H9 (cell line): ENCODE measurements at regions not wholly inside any gene's neighbourhood (a gene's known extent, or its start where the extent isn't known, plus 50 kb on each side); places are given as distances from the start of the nearest gene placed in this dataset.

ENCODE experiments used
- DNase-seq: peaks from one replicate; pipeline ENCODE4 v3.0.0-alpha.2; 2017
- H2AFZ ChIP-seq: one replicate; pipeline ENCODE4 v1.6.1; 2013; ENCODE audit warnings: mild to moderate bottlenecking, low read length, control low read depth, moderate library complexity
- H2AK5ac ChIP-seq: 2 replicates; pipeline ENCODE4 v1.6.1; 2013; ENCODE audit warnings: low read length, control low read depth, mixed read lengths; ENCODE audit not compliant: insufficient read length
- H2BK120ac ChIP-seq: one replicate; pipeline ENCODE4 v1.6.1; 2013; ENCODE audit warnings: low read depth, mild to moderate bottlenecking, low read length, control low read depth, inconsistent platforms; ENCODE audit not compliant: poor library complexity, severe bottlenecking
- H2BK12ac ChIP-seq: 2 replicates; pipeline ENCODE4 v1.6.1; 2013; ENCODE audit warnings: low read length, control low read depth, mixed read lengths, low read depth; ENCODE audit not compliant: insufficient read length
- H2BK15ac ChIP-seq: 2 replicates; pipeline ENCODE4 v1.6.1; 2013; ENCODE audit warnings: low read depth, low read length, control low read depth
- H2BK20ac ChIP-seq: one replicate; pipeline ENCODE4 v1.6.1; 2013; ENCODE audit warnings: low read depth, mild to moderate bottlenecking, low read length, control low read depth, inconsistent platforms; ENCODE audit not compliant: poor library complexity, severe bottlenecking
- H2BK5ac ChIP-seq: 2 replicates; pipeline ENCODE4 v1.6.1; 2013; ENCODE audit warnings: low read length, control low read depth, mixed read lengths; ENCODE audit not compliant: insufficient read length
- H3K14ac ChIP-seq: 2 replicates; pipeline ENCODE4 v1.6.1; 2013; ENCODE audit warnings: low read length, control low read depth; ENCODE audit not compliant: insufficient read depth
- H3K18ac ChIP-seq: 2 replicates; pipeline ENCODE4 v1.6.1; 2013; ENCODE audit warnings: low read depth, mild to moderate bottlenecking, mixed read lengths, low read length, control low read depth; ENCODE audit not compliant: insufficient read length
- H3K23ac ChIP-seq: 2 replicates; pipeline ENCODE4 v1.6.1; 2013; ENCODE audit warnings: low read length, control low read depth, mixed read lengths, low read depth; ENCODE audit not compliant: insufficient read length
- H3K23me2 ChIP-seq: 2 replicates; pipeline ENCODE4 v1.6.1; 2013; ENCODE audit warnings: low read depth, mild to moderate bottlenecking, mixed read lengths, low read length, control low read depth; ENCODE audit not compliant: insufficient read length, poor library complexity, severe bottlenecking
- H3K27ac ChIP-seq: 2 replicates; pipeline ENCODE4 v1.5.1; 2013; ENCODE audit warnings: low read length, control low read depth, mixed read lengths, low read depth; ENCODE audit not compliant: insufficient read length
- H3K27me3 ChIP-seq: 2 replicates; pipeline ENCODE4 v1.6.1; 2013; ENCODE audit warnings: low read length, control low read depth, inconsistent platforms; ENCODE audit not compliant: insufficient read depth
- H3K4ac ChIP-seq: 2 replicates; pipeline ENCODE4 v1.6.1; 2013; ENCODE audit warnings: low read depth, mild to moderate bottlenecking, control low read depth, inconsistent platforms, low read length, moderate library complexity
- H3K4me1 ChIP-seq: 2 replicates; pipeline ENCODE4 v1.6.1; 2013; ENCODE audit warnings: low read length, control low read depth, inconsistent platforms; ENCODE audit not compliant: insufficient read depth
- H3K4me2 ChIP-seq: 2 replicates; pipeline ENCODE4 v1.6.1; 2013; ENCODE audit warnings: low read length, control low read depth, mixed read lengths; ENCODE audit not compliant: insufficient read length, insufficient read depth
- H3K56ac ChIP-seq: 2 replicates; pipeline ENCODE4 v1.6.1; 2013; ENCODE audit warnings: low read depth, mild to moderate bottlenecking, mixed read lengths, low read length, control low read depth; ENCODE audit not compliant: insufficient read length
- H3K79me1 ChIP-seq: 2 replicates; pipeline ENCODE4 v1.6.1; 2013; ENCODE audit warnings: low read depth, mild to moderate bottlenecking, moderate library complexity, low read length, control low read depth, inconsistent platforms; ENCODE audit not compliant: insufficient read depth, poor library complexity, severe bottlenecking
- H3K79me2 ChIP-seq: 2 replicates; pipeline ENCODE4 v1.6.1; 2013; ENCODE audit warnings: low read length, control low read depth, inconsistent platforms; ENCODE audit not compliant: insufficient read depth
- H3K9ac ChIP-seq: 2 replicates; pipeline ENCODE4 v1.6.1; 2013; ENCODE audit warnings: low read length, control low read depth, mixed read lengths; ENCODE audit not compliant: insufficient read length; ENCODE audit errors: extremely low read depth
- H3K9me3 ChIP-seq: one replicate; pipeline ENCODE4 v1.6.1; 2013; ENCODE audit warnings: low read depth, low read length, inconsistent platforms; ENCODE audit not compliant: control insufficient read depth
- H3T11ph ChIP-seq: one replicate; pipeline ENCODE4 v1.6.1; 2013; ENCODE audit warnings: mild to moderate bottlenecking, low read length, control low read depth, inconsistent platforms
- H4K20me1 ChIP-seq: one replicate; pipeline ENCODE4 v1.6.1; 2013; ENCODE audit not compliant: control insufficient read depth, insufficient read length, insufficient read depth
- H4K5ac ChIP-seq: 2 replicates; pipeline ENCODE4 v1.6.1; 2013; ENCODE audit warnings: low read depth, mild to moderate bottlenecking, mixed read lengths, low read length, control low read depth; ENCODE audit not compliant: insufficient read length
- H4K8ac ChIP-seq: replicated peaks from 2 replicates; pipeline ENCODE4 v1.6.1; 2013; ENCODE audit warnings: low read length, control low read depth, mixed read lengths, low read depth; ENCODE audit not compliant: insufficient read length
- H4K91ac ChIP-seq: 2 replicates; pipeline ENCODE4 v1.6.1; 2013; ENCODE audit warnings: low read depth, mild to moderate bottlenecking, moderate library complexity, mixed read lengths, low read length, control low read depth; ENCODE audit not compliant: insufficient read length
- H3K27ac Mint-ChIP-seq, 3 experiments: 2 replicates in 2 of 3; 3 replicates in 1 of 3; pipeline ENCODE4 v1.8.0; 2020 to 2021; ENCODE audit warnings: mixed read lengths in 3 of 3, mild to moderate bottlenecking in 1 of 3, moderate library complexity in 1 of 3
- H3K27me3 Mint-ChIP-seq: 2 replicates; pipeline ENCODE4 v1.8.0; 2021; ENCODE audit warnings: low read depth, mild to moderate bottlenecking, moderate library complexity, mixed read lengths
- H3K36me3 Mint-ChIP-seq, 3 experiments: 2 replicates in 2 of 3; 3 replicates in 1 of 3; pipeline ENCODE4 v1.8.0; 2020 to 2021; ENCODE audit warnings: low read depth in 3 of 3, mixed read lengths in 3 of 3; ENCODE audit not compliant: insufficient read depth in 1 of 3
- H3K4me1 Mint-ChIP-seq, 2 experiments: 2 replicates each; pipeline ENCODE4 v1.8.0; 2020; ENCODE audit warnings: mixed read lengths in 2 of 2
- H3K4me3 Mint-ChIP-seq, 2 experiments: 2 replicates in 1 of 2; 3 replicates in 1 of 2; pipeline ENCODE4 v1.8.0; 2020 to 2021; ENCODE audit warnings: mild to moderate bottlenecking in 2 of 2, mixed read lengths in 2 of 2, moderate library complexity in 1 of 2
- H3K9me3 Mint-ChIP-seq, 2 experiments: 2 replicates in 1 of 2; 3 replicates in 1 of 2; pipeline ENCODE4 v1.8.0; 2020; ENCODE audit warnings: mild to moderate bottlenecking in 2 of 2, mixed read lengths in 2 of 2, moderate library complexity in 1 of 2
- WGBS: extraction: QIAGEN DNeasy Blood & Tissue Kit; methylation state at CpG from one replicate; pipeline ENCODE4 v1.1.7; 2013; ENCODE audit warnings: missing lambda C conversion rate, low lambda C conversion rate, mixed read lengths; ENCODE audit not compliant: insufficient read length; ENCODE audit errors: extremely low coverage; 5-methylcytosine and 5-hydroxymethylcytosine counted together
- TF ChIP-seq, protein P1 (sequence below): fragments of 200-600 bp; sonication (generic); conservative IDR thresholded peaks from 3 replicates; pipeline ENCODE4 v1.8.0; 2021; ENCODE audit warnings: antibody characterized with exemption, mild to moderate bottlenecking

DNA sequence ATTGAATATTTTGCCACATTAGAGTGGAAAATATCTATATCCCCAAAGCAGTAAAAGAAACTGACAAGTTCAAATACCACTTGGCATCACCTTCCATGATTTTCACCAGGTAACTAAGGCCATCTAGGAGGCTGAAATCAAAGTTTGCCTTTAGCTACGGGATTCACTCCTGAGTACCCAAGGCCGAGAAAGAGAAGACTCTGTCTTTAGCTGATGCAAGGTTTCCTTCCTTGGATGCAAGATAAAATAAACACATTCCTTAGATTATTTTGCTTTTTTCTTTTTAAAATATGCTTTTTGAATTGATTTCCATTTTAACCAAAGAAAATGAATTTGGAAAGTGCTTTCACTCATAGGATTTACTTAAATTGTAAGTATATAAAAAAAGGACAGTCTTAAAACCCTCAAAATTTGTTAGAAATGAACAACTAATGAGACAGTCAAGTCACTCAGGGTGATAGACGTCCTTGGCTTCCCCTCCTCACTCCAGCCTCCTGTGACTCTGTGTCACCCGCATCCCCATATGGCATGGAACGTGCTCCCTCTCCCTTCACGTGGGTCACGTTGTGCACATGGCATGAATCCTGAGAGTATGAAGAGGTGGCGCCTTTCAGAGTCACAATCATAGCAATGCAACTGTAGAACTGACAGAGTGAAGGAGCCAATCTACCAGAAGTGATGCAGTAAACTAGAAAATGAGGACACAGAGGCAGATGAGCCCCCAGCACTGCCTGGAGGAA lies 148.4 kb downstream of the RTP4 start:
- Histone ChIP-seq H2BK12ac (no peak overlapping the region), H3T11ph (no peak overlapping the region), H2BK20ac (no peak overlapping the region), H3K27me3 (no peaks in the 10 kb centered on the region), H3K79me2 (no peaks in the 10 kb centered on the region), H3K4ac (no peak overlapping the region), H3K18ac (no peak overlapping the region), H3K56ac (no peak overlapping the region), H3K14ac (no peak overlapping the region), H3K9me3 (peaks cover 6% of the 10 kb centered on the region), H2AK5ac (no peak overlapping the region), H2AFZ (no peak overlapping the region), H4K8ac (no peak overlapping the region), H2BK120ac (no peak overlapping the region), H4K20me1 (no peaks in the 10 kb centered on the region), H3K4me2 (no peak overlapping the region), H3K79me1 (no peaks in the 10 kb centered on the region), H2BK5ac (no peak overlapping the region), H3K23ac (no peak overlapping the region), H3K23me2 (no peaks in the 10 kb centered on the region), H2BK15ac (no peak overlapping the region), H4K5ac (no peak overlapping the region), H3K27ac (no peak overlapping the region), H3K9ac (no peak overlapping the region), H3K4me1 (peaks cover 15% of the 10 kb centered on the region), H4K91ac (no peak overlapping the region)
- peak overlapping the region in 2 of 3 experiments; percentile 32 to 89; a peak in 2 of 7 replicates for H3K27ac Mint-ChIP-seq
- TF ChIP-seq, protein P1, sequence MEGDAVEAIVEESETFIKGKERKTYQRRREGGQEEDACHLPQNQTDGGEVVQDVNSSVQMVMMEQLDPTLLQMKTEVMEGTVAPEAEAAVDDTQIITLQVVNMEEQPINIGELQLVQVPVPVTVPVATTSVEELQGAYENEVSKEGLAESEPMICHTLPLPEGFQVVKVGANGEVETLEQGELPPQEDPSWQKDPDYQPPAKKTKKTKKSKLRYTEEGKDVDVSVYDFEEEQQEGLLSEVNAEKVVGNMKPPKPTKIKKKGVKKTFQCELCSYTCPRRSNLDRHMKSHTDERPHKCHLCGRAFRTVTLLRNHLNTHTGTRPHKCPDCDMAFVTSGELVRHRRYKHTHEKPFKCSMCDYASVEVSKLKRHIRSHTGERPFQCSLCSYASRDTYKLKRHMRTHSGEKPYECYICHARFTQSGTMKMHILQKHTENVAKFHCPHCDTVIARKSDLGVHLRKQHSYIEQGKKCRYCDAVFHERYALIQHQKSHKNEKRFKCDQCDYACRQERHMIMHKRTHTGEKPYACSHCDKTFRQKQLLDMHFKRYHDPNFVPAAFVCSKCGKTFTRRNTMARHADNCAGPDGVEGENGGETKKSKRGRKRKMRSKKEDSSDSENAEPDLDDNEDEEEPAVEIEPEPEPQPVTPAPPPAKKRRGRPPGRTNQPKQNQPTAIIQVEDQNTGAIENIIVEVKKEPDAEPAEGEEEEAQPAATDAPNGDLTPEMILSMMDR: no peak
- H3K4me1 Mint-ChIP-seq: peaks cover 35 to 40% of the 10 kb centered on the region in 2 experiments
- H3K36me3 Mint-ChIP-seq: peaks cover 16 to 25% (median 20%) of the 10 kb centered on the region in 3 experiments
- no peaks in the 10 kb centered on the region; the same call in 1 of the 2 replicates for H3K27me3 Mint-ChIP-seq
- H3K4me3 Mint-ChIP-seq: no peak overlapping the region
- DNase-seq: no peak
- no CpG with 5 or more reads among the region's 8 CpGs for WGBS
- H3K9me3 Mint-ChIP-seq: peaks cover 24% of the 10 kb centered on the region in 2 experiments
